ENCODE measurements at regions not wholly inside any gene's neighbourhood (a gene's known extent, or its start where the extent isn't known, plus 50 kb on each side); places are given as distances from the start of the nearest gene placed in this dataset.

- no peak for ATAC-seq
- Histone ChIP-seq H3K27ac (ENCODE audit: control insufficient read depth, insufficient read depth) (no peak overlapping the region), H3K4me3 (no peak overlapping the region), H4K20me1 (ENCODE audit: control insufficient read depth, insufficient read depth) (no peaks in the 10 kb centered on the region), H3K27me3 (replicated peaks in 1 of 2; ENCODE audit: control insufficient read depth in 2 of 2, insufficient read depth in 2 of 2, low read length in 1 of 2) (no peaks in the 10 kb centered on the region), H3K9ac (ENCODE audit: control insufficient read depth, insufficient read depth, low read length) (no peak overlapping the region), H2AFZ (ENCODE audit: control insufficient read depth, low read depth, low read length) (no peak overlapping the region), H3K9me3 (replicated peaks; ENCODE audit: control insufficient read depth, insufficient read depth, low read length) (no peaks in the 10 kb centered on the region), H3K36me3 (ENCODE audit: control insufficient read depth in 2 of 2, insufficient read depth in 2 of 2, low read length in 1 of 2) (no peaks in the 10 kb centered on the region), H3K4me1 (ENCODE audit: control insufficient read depth, insufficient read depth, low read length) (no peaks in the 10 kb centered on the region), H3K4me2 (ENCODE audit: control insufficient read depth, insufficient read depth) (no peak overlapping the region), H3K79me2 (ENCODE audit: control insufficient read depth, insufficient read depth, low read length) (no peaks in the 10 kb centered on the region)
- TF ChIP-seq NBN (IDR thresholded peaks at IDR 0.05): no peak
- TF ChIP-seq PML (IDR thresholded peaks at IDR 0.05; ENCODE audit: low read length): no peak
- TF ChIP-seq SMAD1 (IDR thresholded peaks at IDR 0.05; ENCODE audit: low read depth, partially characterized antibody): no peak
- BruUV-seq (replicated peaks): no TSS peak
- ChIA-PET RAD21 (ENCODE audit: unreplicated experiment) (no interaction called here), CTCF (no interaction called here), SMC1A (ENCODE audit: uncharacterized antibody, unreplicated experiment) (no interaction called here), POLR2A (no interaction called here)
- intact Hi-C loops (cut with micrococcal nuclease; ENCODE audit: unreplicated experiment) (loop anchor here (2.0 kb wide), 1 partner anchor 30 kb away; no protein-coding TSS in a partner anchor), in situ Hi-C loops (cut with MboI) (no loop called here)
- FAIRE-seq: no peak
- DNase-seq (ENCODE audit: low read depth, low spot score): no peak
Measured at GRCh38 chr12:74770552-74770951, 232.9 kb downstream of the ATXN7L3B start.

- WGBS (ENCODE audit: insufficient coverage, insufficient replicate concordance, low lambda C conversion rate, missing lambda C conversion rate): 20% methylated on average over 1 of the region's 1 CpG
- no peak overlapping the region for H3K4me3 ChIP-seq
- DNase-seq (ENCODE audit: low read depth, low spot score) (no peak), FAIRE-seq (no peak), ATAC-seq (no peak)
- no peaks in the 10 kb centered on the region for H4K20me1 ChIP-seq (ENCODE audit: control insufficient read depth, insufficient read depth)
- H3K4me2 ChIP-seq (ENCODE audit: control insufficient read depth, insufficient read depth): no peak overlapping the region
- CTCF ChIA-PET: no interaction called here
- H3K9ac ChIP-seq (ENCODE audit: control insufficient read depth, insufficient read depth, low read length): no peak overlapping the region
- H3K79me2 ChIP-seq (ENCODE audit: control insufficient read depth, insufficient read depth, low read length): no peaks in the 10 kb centered on the region
- in situ Hi-C loops (cut with MboI): no loop called here
- BruUV-seq (replicated peaks): no TSS peak
- SMC1A ChIA-PET (ENCODE audit: uncharacterized antibody, unreplicated experiment): no interaction called here
- no peak overlapping the region for H2AFZ ChIP-seq (ENCODE audit: control insufficient read depth, low read depth, low read length)
- no peak for TF ChIP-seq ATF2 (IDR thresholded peaks at IDR 0.05; ENCODE audit: low read length)
- no peak for TF ChIP-seq PBX3 (IDR thresholded peaks at IDR 0.05; ENCODE audit: insufficient replicate concordance, low read depth, low read length)
- TF ChIP-seq HCFC1 (IDR thresholded peaks at IDR 0.05; ENCODE audit: low read length): no peak
- TF ChIP-seq NFXL1 (IDR thresholded peaks at IDR 0.05; ENCODE audit: borderline replicate concordance): no peak
- TF ChIP-seq SMAD5 (IDR thresholded peaks at IDR 0.05; ENCODE audit: low read depth): no peak
- no peak for TF ChIP-seq CREB1 (IDR thresholded peaks at IDR 0.05; ENCODE audit: low read depth)
- no peak for TF ChIP-seq CEBPZ (IDR thresholded peaks at IDR 0.05; ENCODE audit: low read depth, low read length)
- TF ChIP-seq NBN (IDR thresholded peaks at IDR 0.05): no peak
- POLR2A ChIA-PET: no interaction called here
- no peak overlapping the region for H3K27ac ChIP-seq (ENCODE audit: control insufficient read depth, insufficient read depth)
- no peaks in the 10 kb centered on the region for H3K9me3 ChIP-seq (replicated peaks; ENCODE audit: control insufficient read depth, insufficient read depth, low read length)
- RAD21 ChIA-PET (ENCODE audit: unreplicated experiment): no interaction called here
- intact Hi-C loops (cut with micrococcal nuclease; ENCODE audit: unreplicated experiment): no loop called here
- no peaks in the 10 kb centered on the region for H3K27me3 ChIP-seq (replicated peaks in 1 of 2; ENCODE audit: control insufficient read depth in 2 of 2, insufficient read depth in 2 of 2, low read length in 1 of 2)
- H3K4me1 ChIP-seq (ENCODE audit: control insufficient read depth, insufficient read depth, low read length): no peaks in the 10 kb centered on the region
- H3K36me3 ChIP-seq (ENCODE audit: control insufficient read depth in 2 of 2, insufficient read depth in 2 of 2, low read length in 1 of 2): no peaks in the 10 kb centered on the region
Measured at GRCh38 chr12:74775276-74775675, 237.6 kb downstream of the ATXN7L3B start.
